ENCODE measurements at regions not wholly inside any gene's neighbourhood (a gene's known extent, or its start where the extent isn't known, plus 50 kb on each side); places are given as distances from the start of the nearest gene placed in this dataset.

DNA sequence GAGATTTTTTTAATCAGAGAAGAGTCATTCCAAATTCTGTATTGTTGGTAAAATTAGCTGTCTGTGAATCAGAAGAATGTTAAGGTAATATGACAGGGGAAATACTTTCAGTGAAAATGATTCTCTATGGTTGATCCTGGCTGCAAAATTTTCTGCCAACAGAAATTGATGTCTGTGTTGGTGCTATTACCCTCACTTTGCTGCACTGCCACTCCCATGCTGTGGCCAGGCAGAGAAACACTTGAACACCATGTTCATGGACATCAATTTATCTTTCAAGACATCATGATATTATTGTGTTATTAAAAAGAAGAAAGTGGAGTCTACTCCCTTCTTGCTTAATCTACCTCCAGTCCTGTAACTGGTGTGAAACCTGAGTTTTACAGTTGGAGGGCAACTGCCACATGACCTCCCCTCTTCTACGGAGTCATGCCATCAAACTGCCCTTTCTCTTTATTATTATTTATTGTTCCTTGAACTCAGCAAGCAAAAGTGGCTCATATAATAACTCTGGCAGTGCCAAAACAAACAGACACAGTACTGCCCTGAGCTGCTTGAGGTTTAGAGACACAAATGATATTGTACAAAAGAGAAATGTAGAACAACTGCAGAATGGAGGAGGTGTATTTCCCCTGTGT lies 288.0 kb upstream of the JAG1 start:
- no peak for DNase-seq

DNA sequence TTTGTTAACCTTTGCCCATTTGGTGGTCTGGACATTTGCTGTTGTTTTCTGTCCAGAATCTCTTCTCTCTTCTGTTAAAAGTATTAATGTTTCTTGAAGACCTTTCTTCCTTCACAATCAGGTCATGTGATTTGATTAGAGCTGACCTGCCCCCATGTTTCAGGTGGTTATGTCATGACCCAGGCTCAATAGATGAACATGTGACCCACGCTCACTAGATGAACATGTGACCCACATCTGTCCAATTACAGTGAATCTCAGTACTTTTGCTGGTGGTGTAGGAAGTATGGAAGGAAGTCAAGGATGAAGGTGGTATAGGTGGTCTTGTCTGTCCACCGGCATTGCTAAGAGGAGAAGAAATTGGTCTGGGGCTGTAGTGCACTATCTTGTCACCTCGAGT lies 289.1 kb upstream of the JAG1 start:
- no peak for DNase-seq

DNA sequence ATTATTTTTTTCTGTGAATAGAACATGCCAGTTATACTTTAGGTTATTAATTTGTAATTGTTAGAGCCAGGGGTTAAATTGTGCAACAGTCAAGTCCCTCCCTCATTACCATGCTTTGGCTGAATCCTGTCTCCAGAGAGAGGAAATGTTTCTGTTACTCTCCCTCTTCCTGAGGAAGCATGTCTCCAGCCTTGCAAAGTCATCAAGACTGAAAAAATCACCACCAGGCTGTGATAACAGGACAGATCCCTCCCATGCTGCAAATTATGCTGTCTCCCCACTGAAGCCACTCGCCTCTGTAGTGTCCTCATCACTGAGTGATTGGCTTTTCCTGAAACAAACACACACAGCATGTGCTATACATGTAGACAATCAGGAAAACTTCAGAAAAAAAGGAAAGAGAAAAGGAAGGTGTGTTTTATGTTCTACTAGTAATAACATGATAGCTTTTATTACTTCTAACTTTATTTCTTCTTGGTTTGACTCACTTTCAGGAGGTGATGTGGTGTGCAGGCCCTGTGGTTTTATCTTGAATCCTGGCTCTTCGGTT lies 290.0 kb upstream of the JAG1 start:
- peak; percentile 15 for DNase-seq

DNA sequence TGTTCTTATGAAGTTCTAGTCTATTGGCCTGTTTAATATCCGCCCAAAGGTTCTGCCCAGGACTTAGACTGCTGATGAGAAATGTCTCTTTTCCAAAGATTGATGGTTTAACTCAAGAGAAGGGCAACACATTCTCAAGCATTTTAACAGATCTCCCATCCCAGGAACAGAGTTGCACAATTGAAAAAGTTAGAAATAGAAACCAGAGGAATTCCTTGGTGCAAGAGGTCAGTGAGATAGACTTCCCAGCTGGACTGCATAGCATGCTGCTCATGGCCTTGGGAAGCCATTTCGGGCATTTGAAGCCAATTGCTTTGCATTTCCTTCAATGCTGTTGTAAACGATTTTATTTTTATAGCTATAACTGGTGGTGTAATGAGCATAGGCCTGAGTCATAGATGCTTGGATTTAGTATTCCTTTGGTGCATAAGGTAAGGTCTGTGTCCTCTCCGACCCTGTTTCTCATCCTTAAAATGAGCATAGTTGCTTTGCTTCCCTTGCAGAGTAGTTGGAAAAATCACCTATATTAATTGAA lies 292.2 kb upstream of the JAG1 start:
- no peak for DNase-seq

DNA sequence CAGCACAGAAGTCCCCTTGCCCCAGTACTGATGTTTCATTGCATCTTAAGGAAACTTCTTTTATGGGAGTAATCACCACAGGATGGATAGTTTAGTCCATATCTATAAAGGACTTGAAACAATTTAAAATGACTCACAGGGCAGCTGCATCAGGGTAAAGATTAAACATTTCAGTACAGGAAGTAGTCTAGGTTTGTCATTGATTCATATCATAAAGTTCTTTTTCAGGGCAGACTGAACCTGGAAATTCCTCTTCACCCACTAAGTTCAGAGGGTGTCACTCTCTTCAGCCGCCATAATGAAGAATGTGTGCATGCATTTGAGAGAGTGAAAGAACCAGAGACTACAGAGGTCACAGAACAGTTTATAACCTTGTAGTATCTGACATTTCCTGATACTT lies 296.3 kb upstream of the JAG1 start:
- DNase-seq = no peak

DNA sequence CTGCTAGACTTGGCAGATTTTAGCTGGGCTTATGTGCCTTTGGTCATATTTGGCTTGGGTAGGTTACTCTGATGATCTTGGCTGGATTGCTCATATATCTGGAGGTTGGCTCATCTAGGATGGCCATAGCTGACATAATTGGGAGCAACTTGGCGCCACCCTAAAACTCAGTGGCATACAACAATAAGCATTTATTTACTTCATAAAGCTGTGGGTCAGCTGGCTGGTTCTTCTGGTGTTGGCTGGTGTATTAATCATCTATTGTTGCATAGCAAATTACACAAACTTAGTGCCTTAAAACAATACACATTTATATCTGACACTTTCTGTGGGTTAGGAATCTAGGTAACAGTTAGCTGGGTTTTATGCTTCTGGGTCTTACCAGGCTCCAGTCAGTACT lies 297.3 kb upstream of the JAG1 start:
- DNase-seq = no peak

DNA sequence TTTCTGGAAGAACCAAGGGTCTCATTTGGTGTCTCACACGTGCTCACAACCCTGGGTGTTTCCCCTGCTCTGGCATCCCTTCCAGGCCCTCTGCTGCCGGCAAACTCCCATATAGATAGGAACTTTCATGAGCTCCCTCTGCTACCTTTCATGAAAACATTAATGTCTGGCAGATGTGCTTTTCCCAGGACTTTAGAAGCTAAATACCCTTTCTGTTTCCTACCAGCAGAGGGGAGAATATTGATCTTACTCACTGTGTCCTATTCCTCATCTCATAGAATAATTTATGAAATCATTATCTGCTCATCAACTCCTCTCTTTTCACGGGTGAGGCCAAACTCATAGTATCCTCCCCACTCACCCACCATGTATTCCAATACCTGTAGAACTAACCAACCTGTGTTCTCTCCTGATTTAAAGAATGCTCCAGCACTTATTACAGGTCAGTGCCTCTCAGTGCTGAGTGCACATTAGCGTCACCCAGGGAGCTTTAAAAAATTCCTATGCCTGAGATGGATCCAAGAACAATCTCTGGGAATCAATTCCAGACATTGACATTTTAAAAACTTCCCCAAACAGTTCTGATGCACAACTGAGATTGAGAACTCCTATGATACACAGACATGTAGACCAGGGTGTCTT lies 298.5 kb upstream of the JAG1 start:
- no peak for DNase-seq

DNA sequence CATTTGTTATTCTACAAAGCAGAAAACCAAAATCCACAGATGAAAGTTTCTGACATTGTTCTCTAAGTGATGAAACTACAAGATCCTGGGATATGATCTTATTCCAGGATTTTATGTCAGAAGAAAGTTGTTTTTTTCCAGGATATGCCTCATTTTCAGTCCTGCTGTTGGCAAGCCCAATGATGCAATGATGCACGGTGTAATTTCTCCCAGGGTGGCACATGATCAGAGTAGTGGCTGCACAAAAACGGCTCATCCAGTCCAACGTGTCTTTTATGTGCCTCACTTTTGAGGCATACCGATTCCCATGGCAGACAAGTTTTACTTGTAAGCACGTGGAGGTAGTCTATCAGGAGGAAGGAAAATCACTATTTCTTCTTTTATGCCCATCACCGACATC lies 302.3 kb upstream of the JAG1 start:
- no peak for DNase-seq

DNA sequence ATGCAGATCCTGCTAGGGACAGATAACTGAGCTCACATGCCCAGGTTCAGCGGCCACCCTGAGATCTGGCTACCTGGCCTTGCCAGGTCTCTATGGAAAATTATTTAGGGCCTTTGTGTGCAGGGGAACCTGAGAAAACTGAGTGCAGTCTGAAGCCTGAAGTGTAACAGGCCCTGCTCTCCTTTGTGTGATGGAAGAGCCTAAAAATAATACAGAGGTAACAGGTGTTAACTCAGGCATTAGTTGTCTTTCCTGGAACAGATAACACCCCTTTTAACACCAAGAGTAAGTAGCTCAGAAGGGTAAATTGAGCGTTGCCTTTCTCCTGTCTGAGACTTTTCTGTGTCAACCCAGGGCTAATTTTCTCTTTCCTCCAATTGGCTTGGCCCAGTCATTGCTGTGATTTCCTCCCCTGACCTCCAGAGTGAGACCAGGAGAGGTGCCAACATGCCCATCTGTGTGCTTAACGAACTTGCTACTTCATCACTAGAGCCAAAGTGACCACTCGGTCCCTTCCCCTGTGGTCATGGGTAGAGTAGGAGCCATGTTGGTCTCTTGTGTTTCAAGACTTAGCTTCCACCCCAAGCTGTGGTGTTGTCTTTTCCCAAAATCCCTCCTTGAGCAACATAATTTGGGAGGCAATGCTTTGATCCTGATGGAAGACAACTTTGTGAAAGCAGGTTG lies 304.4 kb upstream of the JAG1 start:
- DNase-seq = no peak

DNA sequence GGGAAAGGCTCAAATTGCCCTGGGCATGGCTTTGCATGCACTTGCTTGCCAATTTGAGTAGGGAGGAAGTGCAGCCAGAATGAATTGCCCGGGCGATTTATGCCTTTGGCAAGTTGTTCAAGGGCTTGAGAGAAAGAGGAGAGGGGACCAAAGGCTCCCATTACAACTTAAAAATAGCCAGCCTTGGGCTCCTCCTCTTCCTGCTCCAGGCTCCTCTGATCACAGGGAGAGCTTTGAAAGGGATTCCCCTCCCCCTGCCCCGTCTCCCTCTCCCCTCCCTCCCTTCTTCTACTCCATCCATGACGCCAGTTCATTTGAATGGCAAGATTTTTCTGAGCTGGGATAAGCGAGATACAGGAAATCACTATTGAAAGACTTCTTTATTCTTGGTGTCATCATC lies 304.9 kb upstream of the JAG1 start:
- DNase-seq = no peak

DNA sequence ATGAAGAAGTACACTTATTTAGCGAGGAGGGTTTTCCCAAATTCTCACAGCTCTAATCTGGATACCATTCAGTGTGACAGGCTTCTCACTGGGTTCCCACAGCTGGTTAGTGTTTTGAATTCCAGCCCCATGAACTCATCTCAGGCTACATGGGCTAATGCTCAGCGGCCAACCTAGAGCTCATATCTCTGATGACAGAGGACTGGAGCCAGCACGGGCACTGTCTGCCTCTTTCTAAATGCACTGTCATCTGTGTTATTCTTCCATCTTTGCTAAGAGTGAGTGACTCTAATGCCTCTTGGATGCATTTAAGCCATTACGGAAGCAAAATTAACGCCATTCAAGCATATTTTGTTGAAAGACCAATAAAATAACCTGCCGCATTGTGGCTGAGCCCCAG lies 308.9 kb upstream of the JAG1 start:
- DNase-seq = no peak

DNA sequence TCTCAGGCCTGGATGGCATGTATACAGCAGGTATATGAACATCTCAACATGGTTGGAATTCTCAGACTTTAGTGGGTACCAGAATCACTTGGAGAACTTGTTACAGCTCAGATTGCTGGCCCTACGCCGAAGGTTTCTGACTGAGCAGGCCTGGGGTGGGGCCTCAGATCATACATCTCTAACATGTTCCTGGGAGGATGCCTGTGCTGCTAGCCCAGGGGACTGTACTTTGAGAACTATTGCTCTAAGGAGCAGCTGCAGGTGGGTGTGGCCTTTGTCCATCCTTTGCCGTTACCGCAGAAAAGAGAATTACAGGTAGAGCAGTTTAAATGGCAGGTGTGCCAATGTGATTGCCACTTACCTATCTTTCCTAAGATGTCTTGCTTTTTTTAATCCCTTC lies 310.5 kb upstream of the JAG1 start:
- no peak for DNase-seq

DNA sequence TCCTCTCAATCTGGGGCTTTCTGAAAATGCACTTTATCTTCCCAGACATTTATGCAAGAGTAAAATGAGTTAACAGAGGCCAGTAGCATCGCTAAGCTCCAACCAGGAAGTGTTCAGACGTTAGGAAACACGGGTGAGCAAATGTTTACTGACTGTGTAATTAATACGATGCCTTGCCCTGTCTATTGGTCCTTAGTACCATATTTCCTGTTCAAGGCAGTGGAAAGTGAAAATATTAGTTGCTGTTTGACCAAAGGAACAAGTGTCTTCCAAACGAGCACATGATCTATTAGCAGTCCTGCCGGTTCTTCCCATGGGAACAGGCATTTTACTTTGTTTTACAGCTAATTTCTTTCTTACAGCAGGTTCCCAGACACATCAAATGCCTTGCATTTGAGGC lies 311.1 kb upstream of the JAG1 start:
- no peak for DNase-seq

DNA sequence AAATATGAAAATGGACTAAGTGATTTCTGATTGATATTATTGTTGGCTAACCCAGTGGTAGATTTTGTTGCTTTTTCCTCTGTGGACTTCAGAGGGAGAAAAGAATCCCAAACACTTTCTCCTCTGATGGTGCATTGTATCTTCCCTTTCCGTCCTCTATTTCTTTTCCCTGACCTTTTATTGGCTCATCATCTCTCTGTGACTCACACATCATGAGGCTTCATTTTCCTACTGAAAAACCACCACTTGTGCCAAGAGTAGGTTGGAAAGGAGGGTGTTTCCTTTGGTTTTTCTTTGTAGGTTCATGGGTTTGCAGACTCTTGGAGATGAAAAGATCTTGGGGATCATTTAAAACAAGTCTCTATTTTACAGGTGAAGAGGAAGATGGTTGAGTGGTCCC lies 311.7 kb upstream of the JAG1 start:
- DNase-seq = no peak

DNA sequence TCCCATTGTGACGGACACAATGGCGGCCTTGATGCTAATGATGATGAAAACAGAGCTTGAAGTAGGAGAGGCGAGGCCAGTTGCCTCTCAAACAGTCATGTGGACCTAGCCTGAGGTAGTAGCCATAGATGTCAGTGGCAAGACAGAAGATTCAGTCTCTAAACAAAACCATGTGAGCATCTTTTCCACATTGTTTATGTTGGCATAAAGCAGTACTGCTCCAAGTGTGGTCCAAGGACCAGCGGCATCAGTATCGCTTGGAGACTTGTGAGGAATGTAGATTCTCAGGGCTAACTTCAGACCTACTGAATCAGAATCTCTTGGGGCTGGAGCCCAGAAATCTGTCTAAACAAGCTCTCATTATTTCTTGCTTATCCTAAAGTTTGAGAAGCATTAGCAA lies 312.8 kb upstream of the JAG1 start:
- no peak for DNase-seq

DNA sequence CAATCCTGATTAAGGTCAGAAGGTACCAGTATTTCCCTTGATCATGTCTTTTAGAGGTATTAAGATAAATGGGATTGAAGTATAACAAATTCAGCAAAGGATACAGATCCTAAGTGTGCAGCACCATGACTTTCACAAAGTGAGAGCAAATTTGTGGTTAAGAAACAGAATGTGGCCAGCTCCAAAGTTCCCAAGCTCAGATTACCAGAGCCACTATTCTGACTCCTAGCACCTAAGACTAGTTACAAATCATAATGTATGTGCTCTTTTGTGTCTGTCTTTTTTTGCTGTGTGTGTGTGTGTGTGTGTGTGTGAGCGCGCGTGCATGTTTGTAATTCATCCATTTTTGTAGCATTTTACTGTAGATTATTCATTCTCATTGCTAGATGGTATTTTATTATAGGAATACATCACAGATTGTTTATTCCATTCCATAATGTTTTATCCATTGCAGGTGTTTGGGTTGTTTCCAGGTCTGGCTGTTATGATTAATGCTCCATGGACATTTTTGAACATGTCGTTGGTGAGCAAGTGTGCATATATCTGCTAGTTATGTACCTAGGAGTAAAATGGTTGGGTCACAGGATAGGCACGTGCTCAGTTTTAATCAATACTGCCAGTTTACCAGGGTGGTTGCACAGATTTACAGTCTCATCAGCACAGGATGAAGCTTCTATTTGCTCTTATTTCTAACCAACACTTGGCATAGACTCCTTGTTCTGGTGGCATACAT lies 314.0 kb upstream of the JAG1 start:
- no peak for DNase-seq

DNA sequence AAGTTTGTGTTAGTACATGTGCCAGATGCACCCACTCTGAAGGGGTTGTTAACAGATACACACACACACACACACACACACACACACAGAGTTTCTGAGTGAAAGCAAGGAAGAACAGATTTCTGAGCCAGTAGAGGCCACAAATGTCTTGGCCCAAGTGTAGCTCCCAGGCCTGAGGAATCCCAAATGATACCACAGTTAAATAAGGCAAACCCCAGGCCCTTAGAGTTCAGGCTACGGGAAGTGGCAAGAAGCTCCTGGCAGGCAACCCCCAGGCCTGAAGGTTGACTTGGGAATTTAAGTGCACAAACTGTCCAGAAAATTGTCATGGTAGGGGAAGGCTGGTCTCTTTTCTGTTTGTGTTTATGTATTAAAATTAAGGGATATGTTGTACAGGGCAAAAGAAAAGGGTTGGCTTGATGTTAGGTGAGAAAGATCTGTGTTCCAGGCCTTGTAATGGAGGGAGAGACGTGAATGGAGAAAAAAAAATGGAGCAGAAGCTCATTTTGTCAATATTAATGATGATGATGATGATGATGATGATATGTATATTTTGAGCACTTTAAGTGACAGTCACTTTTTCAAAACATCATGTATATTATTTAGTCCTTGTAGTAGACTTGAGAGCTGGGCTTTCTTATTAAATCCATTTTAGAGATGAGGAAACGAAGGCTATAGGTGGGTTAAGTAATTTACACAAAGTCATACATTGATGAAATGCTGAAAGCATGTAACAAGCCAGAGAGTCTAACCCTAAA lies 317.0 kb upstream of the JAG1 start:
- DNase-seq = no peak

DNA sequence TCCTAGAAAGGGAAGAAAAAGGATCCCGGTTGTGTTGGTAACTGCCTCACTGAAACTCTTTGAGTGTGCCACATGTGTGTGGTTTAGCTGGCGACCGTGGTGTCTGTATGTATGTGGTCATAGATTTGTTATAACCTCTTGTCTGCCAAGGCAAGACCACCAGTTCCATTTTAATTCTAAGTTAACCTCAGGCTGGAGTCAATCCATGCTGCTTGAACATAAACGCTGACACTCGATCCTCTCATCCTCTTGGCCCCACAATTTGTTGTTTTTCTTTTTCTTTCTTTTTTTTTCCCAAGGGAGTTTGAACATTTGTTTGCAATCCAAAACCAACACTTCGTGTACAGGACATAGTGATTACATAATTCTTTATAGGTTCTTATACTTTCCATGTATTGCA lies 318.9 kb upstream of the JAG1 start:
- no peak for DNase-seq

DNA sequence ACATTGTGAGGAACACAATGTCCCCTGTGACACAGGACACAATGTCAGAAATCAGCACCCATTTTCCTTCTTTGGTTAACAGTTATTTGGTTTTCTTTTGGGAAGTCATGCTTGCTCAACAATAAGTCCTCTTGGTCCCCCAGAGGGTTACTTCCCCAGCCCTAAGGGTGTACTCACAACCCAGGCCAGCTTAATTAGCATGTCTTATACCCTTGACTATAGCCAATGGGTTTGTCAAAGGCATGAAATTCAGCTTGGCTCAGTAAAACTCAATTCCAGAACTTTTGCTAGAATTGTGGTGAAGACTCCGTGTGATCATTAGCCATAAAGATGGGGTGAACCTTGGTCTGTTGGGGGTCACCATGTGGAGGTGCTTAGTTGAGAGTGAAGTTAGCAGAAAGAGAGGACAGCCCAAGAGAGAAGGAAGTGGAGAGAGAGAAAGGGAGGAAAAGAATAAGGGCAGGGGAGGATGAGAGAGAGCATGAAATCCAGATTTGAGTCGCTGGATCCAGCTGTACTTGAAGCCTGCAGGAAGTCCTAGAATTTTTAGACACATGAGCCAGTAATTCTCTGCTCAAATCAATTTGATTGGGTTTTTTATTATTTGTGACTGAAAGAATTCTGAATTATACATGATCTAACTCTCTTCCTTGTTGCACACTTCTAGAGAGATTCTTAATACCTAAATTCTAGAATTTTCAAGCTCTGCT lies 321.3 kb upstream of the JAG1 start:
- no peak for DNase-seq

DNA sequence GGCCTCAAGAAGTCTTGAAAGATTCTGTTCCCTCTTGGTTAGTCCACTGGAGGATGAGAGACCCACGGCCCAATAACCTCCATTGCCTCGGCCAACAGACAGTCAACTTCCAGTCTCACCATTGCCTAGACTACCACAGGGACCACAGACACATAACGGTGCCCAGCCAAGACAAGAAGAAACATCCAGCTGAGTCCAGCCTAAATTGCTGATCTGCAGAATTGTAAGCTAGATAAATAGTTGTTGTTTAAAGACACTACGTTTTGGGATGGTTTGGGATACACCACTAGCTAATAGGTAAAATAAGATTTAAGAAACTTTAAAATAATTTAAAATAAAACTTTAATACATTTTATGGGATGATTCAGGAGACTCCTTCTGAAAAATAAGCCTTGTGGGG lies 324.7 kb upstream of the JAG1 start:
- DNase-seq = no peak

DNA sequence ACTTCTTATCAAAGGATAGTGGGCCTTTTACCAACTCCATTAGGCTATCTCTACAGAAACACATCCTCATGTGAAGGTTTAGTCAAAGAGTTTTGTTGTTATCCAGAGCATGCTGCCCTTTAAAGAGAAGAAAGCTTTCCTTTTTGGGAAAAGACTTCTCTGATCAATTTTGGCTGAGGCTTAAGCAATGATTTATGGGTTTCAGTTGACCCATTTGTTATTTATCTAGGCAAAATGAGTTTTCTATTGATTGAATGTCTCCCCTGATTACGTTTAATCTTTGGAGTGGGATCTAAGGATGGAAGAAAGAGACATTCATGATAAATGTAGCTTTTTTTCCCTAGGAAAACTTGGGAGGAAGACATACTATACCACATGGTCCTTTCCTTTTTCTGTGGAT lies 326.6 kb upstream of the JAG1 start:
- DNase-seq = no peak

DNA sequence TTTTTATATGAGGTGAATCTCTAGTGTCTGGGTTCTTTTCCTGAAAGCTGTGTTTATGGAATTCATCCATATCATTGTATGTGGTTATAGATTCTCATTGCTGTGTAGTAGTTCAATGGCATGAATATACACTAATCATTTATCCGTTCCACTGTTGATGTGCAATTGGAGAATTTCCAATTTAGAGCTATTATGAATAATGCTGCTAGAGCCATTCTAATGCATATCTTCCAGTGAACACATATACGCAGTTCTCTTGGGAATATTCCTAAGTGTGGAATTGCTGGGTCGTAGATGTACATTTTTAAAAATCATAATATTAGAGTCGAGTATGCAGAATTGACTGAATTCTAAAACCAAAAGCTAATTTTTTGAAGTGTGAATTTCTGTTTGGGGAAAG lies 327.5 kb upstream of the JAG1 start:
- DNase-seq = no peak
